H1 (cell line): ENCODE measurements at regions not wholly inside any gene's neighbourhood (a gene's known extent, or its start where the extent isn't known, plus 50 kb on each side); places are given as distances from the start of the nearest gene placed in this dataset.

Experiments
- CTCF ChIA-PET: fragments of 300-600 bp; sonication (Branson Sonifier 250); formaldehyde crosslinking; loops from one replicate; lab custom pipeline; 2021; ENCODE audit not compliant: partially characterized antibody; lab: Charles Lee
- POLR2A ChIA-PET: fragments of 300-600 bp; sonication (Branson Sonifier 250); formaldehyde crosslinking; loops from one replicate; lab custom pipeline; 2021; ENCODE audit warnings: inconsistent platforms; ENCODE audit not compliant: partially characterized antibody; lab: Charles Lee
- DNase-seq, 2 experiments: peaks; one replicate each; pipeline versions ENCODE4 v3.0.0 to v3.0.0-alpha.2; 2010 to 2022; ENCODE audit warnings: low spot score in 2 of 2, low read depth in 1 of 2, mixed read lengths in 1 of 2
- FAIRE-seq: peaks from 2 replicates; lab custom pipeline; 2011; peaks lifted over from hg19 to GRCh38; lab: Jason Lieb, UNC
- H2AFZ ChIP-seq: 2 replicates; pipeline ENCODE4 v1.8.1; 2012; ENCODE audit warnings: low read length, inconsistent platforms
- H2AK5ac ChIP-seq: 2 replicates; pipeline ENCODE4 v1.6.1; 2013; ENCODE audit warnings: low read depth, low read length
- H2BK120ac ChIP-seq: replicated peaks from 2 replicates; pipeline ENCODE3; 2013; ENCODE audit warnings: low read depth, low read length, inconsistent platforms
- H2BK12ac ChIP-seq: 2 replicates; pipeline ENCODE4 v1.6.1; 2013; ENCODE audit warnings: low read depth, low read length
- H2BK15ac ChIP-seq: 2 replicates; pipeline ENCODE4 v1.6.1; 2013; ENCODE audit warnings: low read length
- H2BK20ac ChIP-seq: 2 replicates; pipeline ENCODE4 v1.6.1; 2013; ENCODE audit warnings: low read length
- H2BK5ac ChIP-seq: 2 replicates; pipeline ENCODE4 v1.6.1; 2013; ENCODE audit warnings: low read depth, low read length
- H3K14ac ChIP-seq: 2 replicates; pipeline ENCODE4 v1.6.1; 2013; ENCODE audit warnings: inconsistent platforms; ENCODE audit not compliant: insufficient read length
- H3K18ac ChIP-seq: 2 replicates; pipeline ENCODE4 v1.6.1; 2013; ENCODE audit warnings: low read length; ENCODE audit errors: extremely low read depth
- H3K23ac ChIP-seq: 2 replicates; pipeline ENCODE4 v1.6.1; 2013; ENCODE audit warnings: inconsistent platforms; ENCODE audit not compliant: insufficient read length
- H3K23me2 ChIP-seq: 2 replicates; pipeline ENCODE4 v1.6.1; 2013; ENCODE audit warnings: low read depth, low read length
- H3K27ac ChIP-seq: 2 replicates; pipeline ENCODE4 v1.6.1; 2011; ENCODE audit warnings: low read depth, low read length, inconsistent platforms
- H3K27me3 ChIP-seq, 4 experiments: replicated peaks in 1 of 4; 1 replicate in 1 of 4; 2 replicates in 3 of 4; pipeline versions ENCODE4 v1.6.1 to v1.8.1; 2011 to 2013; ENCODE audit warnings: low read length in 3 of 4, mild to moderate bottlenecking in 3 of 4, inconsistent platforms in 2 of 4, mixed read lengths in 2 of 4, moderate library complexity in 1 of 4; ENCODE audit not compliant: control insufficient read depth in 3 of 4, insufficient read depth in 3 of 4; ENCODE audit errors: extremely low read depth in 1 of 4
- H3K36me3 ChIP-seq, 4 experiments: 2 replicates each; pipeline versions ENCODE4 v1.6.1 to v1.8.1; 2011 to 2013; ENCODE audit warnings: mild to moderate bottlenecking in 4 of 4, low read length in 3 of 4, moderate library complexity in 2 of 4, control low read depth in 1 of 4, inconsistent platforms in 1 of 4; ENCODE audit not compliant: insufficient read depth in 4 of 4, control insufficient read depth in 2 of 4
- H3K4ac ChIP-seq: replicated peaks from 2 replicates; pipeline ENCODE3; 2013; ENCODE audit warnings: low read length, low read depth, mixed read lengths, inconsistent platforms; ENCODE audit not compliant: insufficient read length
- H3K4me1 ChIP-seq, 4 experiments: replicated peaks in 1 of 4; 1 replicate in 1 of 4; 2 replicates in 3 of 4; pipeline versions ENCODE4 v1.6.1 to v1.8.1; 2011 to 2013; ENCODE audit warnings: low read length in 3 of 4, inconsistent platforms in 2 of 4, mixed read lengths in 1 of 4; ENCODE audit not compliant: insufficient read depth in 4 of 4, control insufficient read depth in 3 of 4
- H3K4me2 ChIP-seq, 2 experiments: 2 replicates each; pipeline versions ENCODE4 v1.6.1 to v1.8.1; 2011 to 2013; ENCODE audit warnings: low read depth in 2 of 2, low read length in 2 of 2, control low read depth in 1 of 2, inconsistent platforms in 1 of 2, mild to moderate bottlenecking in 1 of 2; ENCODE audit not compliant: insufficient read depth in 1 of 2
- H3K4me3 ChIP-seq, 4 experiments: fragments of 200-600, 300-600 bp in 1 of 4; sonication (generic), shearing (Covaris generic), sonication (Bioruptor Twin) in 1 of 4; 2 replicates each; pipeline versions ENCODE4 v1.5.1 to v1.8.1; 2011 to 2016; ENCODE audit warnings: low read length in 4 of 4, low read depth in 3 of 4, control low read depth in 2 of 4, inconsistent platforms in 2 of 4, mild to moderate bottlenecking in 2 of 4, mixed read lengths in 1 of 4, moderate library complexity in 1 of 4; ENCODE audit not compliant: insufficient read depth in 2 of 4; ENCODE audit errors: extremely low read depth in 1 of 4
- H3K56ac ChIP-seq: replicated peaks from 2 replicates; pipeline ENCODE3; 2013; ENCODE audit warnings: low read depth, mild to moderate bottlenecking, mixed read lengths, low read length, inconsistent platforms; ENCODE audit not compliant: insufficient read length
- H3K79me1 ChIP-seq: 2 replicates; pipeline ENCODE4 v1.6.1; 2013; ENCODE audit warnings: low read depth, low read length, control low read depth
- H3K79me2 ChIP-seq, 2 experiments: 2 replicates each; pipeline versions ENCODE4 v1.6.1 to v1.8.1; 2012 to 2013; ENCODE audit warnings: low read length in 2 of 2, mild to moderate bottlenecking in 2 of 2, inconsistent platforms in 1 of 2; ENCODE audit not compliant: insufficient read depth in 2 of 2, control insufficient read depth in 1 of 2
- H3K9ac ChIP-seq, 4 experiments: replicated peaks in 1 of 4; 1 replicate in 1 of 4; 2 replicates in 3 of 4; pipeline versions ENCODE4 v1.6.1 to v1.8.1; 2011 to 2013; ENCODE audit warnings: low read depth in 3 of 4, low read length in 3 of 4, control low read depth in 2 of 4, mild to moderate bottlenecking in 2 of 4, moderate library complexity in 2 of 4, inconsistent platforms in 1 of 4; ENCODE audit errors: extremely low read depth in 1 of 4
- H3K9me3 ChIP-seq, 2 experiments: 2 replicates each; pipeline versions ENCODE4 v1.6.1 to v1.8.1; 2012 to 2013; ENCODE audit warnings: mild to moderate bottlenecking in 2 of 2, moderate library complexity in 2 of 2, control low read depth in 1 of 2, inconsistent platforms in 1 of 2, low read depth in 1 of 2, low read length in 1 of 2, mixed read lengths in 1 of 2; ENCODE audit not compliant: insufficient read depth in 2 of 2
- H4K20me1 ChIP-seq, 2 experiments: replicated peaks in 1 of 2; 2 replicates each; pipeline versions ENCODE3 to v1.8.1; 2011 to 2013; ENCODE audit warnings: inconsistent platforms in 2 of 2, low read length in 2 of 2, mild to moderate bottlenecking in 1 of 2; ENCODE audit not compliant: insufficient read depth in 2 of 2, control insufficient read depth in 1 of 2
- H4K5ac ChIP-seq: 2 replicates; pipeline ENCODE4 v1.6.1; 2013; ENCODE audit warnings: low read length, low read depth, mixed read lengths, inconsistent platforms; ENCODE audit not compliant: insufficient read length
- H4K8ac ChIP-seq: 2 replicates; pipeline ENCODE4 v1.8.0; 2013; ENCODE audit warnings: mild to moderate bottlenecking, moderate library complexity, low read length, inconsistent platforms; ENCODE audit not compliant: insufficient read depth; ENCODE audit errors: extremely low read depth
- H4K91ac ChIP-seq: replicated peaks from 2 replicates; pipeline ENCODE3; 2013; ENCODE audit warnings: low read length, mixed read lengths, inconsistent platforms; ENCODE audit not compliant: insufficient read length
- CTBP2 ChIP-seq: IDR thresholded peaks from 2 replicates; pipeline ENCODE4 v1.7.0; 2011; ENCODE audit warnings: borderline replicate concordance, mild to moderate bottlenecking, moderate library complexity, mixed read lengths, low read length; ENCODE audit not compliant: insufficient read depth, insufficient read length
- EP300 ChIP-seq, 2 experiments: IDR thresholded peaks; 1 replicate in 1 of 2; 2 replicates in 1 of 2; pipeline ENCODE4 v1.6.1; 2011 to 2012; ENCODE audit warnings: low read depth in 2 of 2, low read length in 2 of 2, mild to moderate bottlenecking in 2 of 2, borderline replicate concordance in 1 of 2, inconsistent platforms in 1 of 2, moderate library complexity in 1 of 2
- KDM1A ChIP-seq: fragments of 200-600, 300-600 bp; sonication (generic); IDR thresholded peaks from 2 replicates; pipeline ENCODE4 v1.7.1; 2016; ENCODE audit warnings: mild to moderate bottlenecking, low read length, borderline replicate concordance
- KDM4A ChIP-seq: IDR thresholded peaks from one replicate; pipeline ENCODE4 v1.7.1; 2012; ENCODE audit warnings: low read depth, mild to moderate bottlenecking, moderate library complexity, low read length, inconsistent platforms; ENCODE audit not compliant: severe bottlenecking
- MAFK ChIP-seq: IDR thresholded peaks from 2 replicates; pipeline ENCODE4 v1.6.1; 2012; ENCODE audit warnings: low read depth, mild to moderate bottlenecking, improper control_type of control experiment, low read length
- NRF1 ChIP-seq: IDR thresholded peaks from 2 replicates; pipeline ENCODE4 v1.6.1; 2011; ENCODE audit warnings: mild to moderate bottlenecking, low read depth, low read length, improper control_type of control experiment
- POLR2A ChIP-seq, 2 experiments: IDR thresholded peaks; 1 replicate in 1 of 2; 2 replicates in 1 of 2; pipeline ENCODE4 v1.6.1; 2011; ENCODE audit warnings: low read depth in 2 of 2, low read length in 2 of 2, mild to moderate bottlenecking in 2 of 2; ENCODE audit errors: control extremely low read depth in 1 of 2
- POLR2AphosphoS5 ChIP-seq: IDR thresholded peaks from 2 replicates; pipeline ENCODE4 v1.6.1; 2011; ENCODE audit warnings: low read depth, low read length
- POU5F1 ChIP-seq: IDR thresholded peaks from 2 replicates; pipeline ENCODE4 v1.6.1; 2011; ENCODE audit warnings: low read depth, mild to moderate bottlenecking, low read length, moderate library complexity
- RAD21 ChIP-seq, 2 experiments: IDR thresholded peaks in 1 of 2; conservative IDR thresholded peaks in 1 of 2; 2 replicates each; pipeline ENCODE4 v1.6.1; 2011; ENCODE audit warnings: low read depth in 2 of 2, low read length in 2 of 2, improper control_type of control experiment in 1 of 2, inconsistent platforms in 1 of 2, mild to moderate bottlenecking in 1 of 2, moderate library complexity in 1 of 2
- SAP30 ChIP-seq: fragments of 300-600 bp; sonication (generic); IDR thresholded peaks from 2 replicates; pipeline ENCODE4 v1.7.1; 2012; ENCODE audit warnings: low read length, moderate library complexity, mild to moderate bottlenecking, inconsistent platforms; ENCODE audit not compliant: insufficient read depth, insufficient replicate concordance
- SP4 ChIP-seq: IDR thresholded peaks from 2 replicates; pipeline ENCODE4 v1.6.1; 2012; ENCODE audit warnings: low read length, inconsistent platforms
- TEAD4 ChIP-seq: IDR thresholded peaks from 2 replicates; pipeline ENCODE4 v1.6.1; 2012; ENCODE audit warnings: low read depth, low read length, inconsistent platforms, mixed read lengths
- WGBS, 2 experiments: shearing (Covaris generic) in 1 of 2; methylation state at CpG; one replicate each; pipeline versions ENCODE4 v1.1.6 to v1.1.7; 2013 to 2015; ENCODE audit warnings: low lambda C conversion rate in 2 of 2, mixed read lengths in 2 of 2, inconsistent platforms in 1 of 2, low coverage in 1 of 2, missing lambda C conversion rate in 1 of 2; ENCODE audit not compliant: insufficient replicate concordance in 2 of 2, insufficient coverage in 1 of 2, insufficient read length in 1 of 2; ENCODE audit errors: extremely low coverage in 1 of 2, missing lambda C conversion rate in 1 of 2; 5-methylcytosine and 5-hydroxymethylcytosine counted together
- TF ChIP-seq, protein P1 (sequence below): IDR thresholded peaks from 2 replicates; pipeline ENCODE4 v1.6.1; 2011; ENCODE audit warnings: low read depth, mild to moderate bottlenecking, low read length; ENCODE audit not compliant: insufficient read depth

DNA sequence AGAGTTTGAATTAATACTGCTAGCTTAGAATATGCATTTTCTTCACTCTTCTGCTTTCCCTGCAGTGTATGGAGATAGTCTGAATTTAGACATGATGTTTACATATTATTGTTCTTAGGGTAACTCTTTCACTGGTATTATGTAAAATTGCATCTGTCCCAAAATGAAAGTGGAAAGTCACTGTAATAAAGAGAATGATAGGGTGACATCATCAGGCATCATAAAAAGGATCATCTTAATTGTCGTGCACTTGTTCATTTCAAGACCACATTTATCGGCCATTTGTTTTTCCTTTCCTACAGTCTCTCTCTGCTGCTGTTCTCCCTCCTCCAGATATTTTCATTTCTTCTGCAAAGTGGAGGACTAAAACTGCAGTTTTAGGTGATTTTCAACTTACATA is 61.9 kb upstream of the ZNF281 start:
- Histone ChIP-seq H2BK15ac (no peak overlapping the region), H2BK120ac (no peak overlapping the region), H4K5ac (no peak overlapping the region), H2BK5ac (no peak overlapping the region), H2AFZ (no peak overlapping the region), H3K79me2 (no peaks in the 10 kb centered on the region), H3K27ac (no peak overlapping the region), H3K36me3 (peaks cover 0 to 10% (median 4%) of the 10 kb centered on the region in 4 experiments; a peak in 5 of 8 replicates), H3K9ac (no peak overlapping the region), H3K56ac (no peak overlapping the region), H2AK5ac (no peak overlapping the region), H4K91ac (no peak overlapping the region), H3K23ac (no peak overlapping the region), H3K4me2 (no peak overlapping the region), H4K8ac (no peak overlapping the region), H2BK20ac (no peak overlapping the region), H3K4me1 (no peaks in the 10 kb centered on the region), H3K79me1 (no peaks in the 10 kb centered on the region), H3K9me3 (no peaks in the 10 kb centered on the region), H2BK12ac (no peak overlapping the region), H3K14ac (no peak overlapping the region), H4K20me1 (peaks cover 0 to 2% of the 10 kb centered on the region in 2 experiments), H3K18ac (no peak overlapping the region), H3K27me3 (no peaks in the 10 kb centered on the region), H3K4me3 (no peak overlapping the region), H3K4ac (no peak overlapping the region), H3K23me2 (no peaks in the 10 kb centered on the region)
- FAIRE-seq (no peak), DNase-seq (no peak)
- WGBS, 2 experiments: 96% methylated on average over 2 of the region's 2 CpGs; no CpG with 5 or more reads in 1 of the 2 experiments
- POLR2A ChIA-PET: interaction anchor here (1.6 kb wide), 1 partner anchor 11 kb away, joined by 3 read pairs; no protein-coding TSS in a partner anchor
- CTCF ChIA-PET: interaction anchor here (0.5 to 2.6 kb wide), 4 partner anchors 18 to 386 kb away, joined by 3 to 7 read pairs (median 3); no protein-coding TSS in a partner anchor
- TF ChIP-seq POLR2AphosphoS5 (no peak), POU5F1 (no peak), TEAD4 (no peak), SAP30 (no peak), SP4 (no peak), RAD21 (IDR thresholded peaks at IDR 0.05 in 1 of 2, conservative IDR thresholded peaks at IDR 0.05 in 1 of 2; ENCODE audit: low read depth in 2 of 2, low read length in 2 of 2) (no peak), KDM1A (no peak), POLR2A (IDR thresholded peaks at IDR 0.05; ENCODE audit: control extremely low read depth in 1 of 2, low read depth in 2 of 2, low read length in 2 of 2) (no peak), KDM4A (no peak), CTBP2 (no peak), EP300 (IDR thresholded peaks at IDR 0.05; ENCODE audit: borderline replicate concordance in 1 of 2, low read depth in 2 of 2, low read length in 2 of 2) (no peak), MAFK (no peak), NRF1 (no peak)
- TF ChIP-seq, protein P1, sequence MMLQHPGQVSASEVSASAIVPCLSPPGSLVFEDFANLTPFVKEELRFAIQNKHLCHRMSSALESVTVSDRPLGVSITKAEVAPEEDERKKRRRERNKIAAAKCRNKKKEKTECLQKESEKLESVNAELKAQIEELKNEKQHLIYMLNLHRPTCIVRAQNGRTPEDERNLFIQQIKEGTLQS: no peak
